Ishikawa (cell line): ENCODE measurements at regions not wholly inside any gene's neighbourhood (a gene's known extent, or its start where the extent isn't known, plus 50 kb on each side); places are given as distances from the start of the nearest gene placed in this dataset.
A peak's percentile ranks its signal among the peaks of the same experiment; 100 is the strongest.

Experiments used
- CREB1 ChIP-seq: IDR thresholded peaks from 2 replicates; pipeline ENCODE4 v1.6.1; 2012; ENCODE audit warnings: low read depth
- EP300 ChIP-seq: IDR thresholded peaks from 2 replicates; pipeline ENCODE4 v1.6.1; 2012; ENCODE audit warnings: borderline replicate concordance
- RAD21 ChIP-seq: IDR thresholded peaks from 2 replicates; pipeline ENCODE4 v1.6.1; 2012; ENCODE audit warnings: low read depth
- REST ChIP-seq: IDR thresholded peaks from 2 replicates; pipeline ENCODE4 v1.6.1; 2012; ENCODE audit warnings: low read depth, mild to moderate bottlenecking
- TCF12 ChIP-seq: IDR thresholded peaks from 2 replicates; pipeline ENCODE4 v1.6.1; 2012; ENCODE audit warnings: low read depth
- TEAD4 ChIP-seq: IDR thresholded peaks from 2 replicates; pipeline ENCODE4 v1.6.1; 2012
- ZBTB7A ChIP-seq: IDR thresholded peaks from 2 replicates; pipeline ENCODE4 v1.6.1; 2012; ENCODE audit warnings: low read depth
- TF ChIP-seq, protein P1 (sequence below): IDR thresholded peaks from 2 replicates; pipeline ENCODE4 v1.6.1; 2012

DNA sequence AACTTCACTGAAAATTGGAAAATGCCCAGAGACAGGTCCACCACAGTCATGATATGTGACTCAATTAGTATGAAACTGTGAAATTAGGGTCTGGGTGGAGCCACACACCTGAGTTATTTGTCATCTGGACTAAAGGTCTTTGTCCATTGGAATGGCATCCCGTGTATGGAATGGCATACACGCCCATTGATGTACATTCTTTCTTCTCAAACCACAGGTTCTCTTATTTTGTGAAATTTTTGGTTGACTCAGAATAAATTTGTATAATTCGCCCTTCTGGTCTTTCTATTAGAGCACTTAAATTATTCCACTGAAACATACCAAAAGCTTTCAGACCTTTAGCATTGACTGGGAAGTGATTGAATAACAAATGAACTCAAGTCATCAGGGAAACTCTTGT lies 66.8 kb upstream of the UBE2E1 start:
- TF ChIP-seq REST (no peak), CREB1 (no peak), TCF12 (no peak), EP300 (no peak), TEAD4 (peak; percentile 74), RAD21 (no peak), ZBTB7A (no peak)
- TF ChIP-seq, protein P1, sequence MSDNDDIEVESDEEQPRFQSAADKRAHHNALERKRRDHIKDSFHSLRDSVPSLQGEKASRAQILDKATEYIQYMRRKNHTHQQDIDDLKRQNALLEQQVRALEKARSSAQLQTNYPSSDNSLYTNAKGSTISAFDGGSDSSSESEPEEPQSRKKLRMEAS: no peak
